Gastrocnemius medialis (tissue), 4 donors: ENCODE measurements at regions not wholly inside any gene's neighbourhood (a gene's known extent, or its start where the extent isn't known, plus 50 kb on each side); places are given as distances from the start of the nearest gene placed in this dataset.

Experiments used
- ATAC-seq, 2 donors: fragments of 150-250 bp; one replicate each; pipeline ENCODE4 v1.9.1; 2016
- DNase-seq, 2 donors: peaks; one replicate each; pipeline ENCODE4 v3.0.0-alpha.2; 2019
- H3K27ac ChIP-seq, 4 donors: fragments of 200-600 bp; sonication (generic); 1 replicate in 1 of 4; 2 replicates in 3 of 4; pipeline ENCODE4 v1.5.1; 2016 to 2018; ENCODE audit warnings: mild to moderate bottlenecking in 2 of 4, moderate library complexity in 1 of 4
- H3K27me3 ChIP-seq, 3 donors: fragments of 200-600 bp; sonication (generic) in 2 of 3; 1 replicate in 1 of 3; 2 replicates in 2 of 3; pipeline versions ENCODE4 v1.5.1 to v1.6.0; 2016 to 2019; ENCODE audit warnings: mild to moderate bottlenecking in 1 of 3, moderate library complexity in 1 of 3
- H3K36me3 ChIP-seq, 2 donors: fragments of 200-600 bp; sonication (generic) in 1 of 2; one replicate each; pipeline ENCODE4 v1.5.1; 2017 to 2018
- H3K4me1 ChIP-seq, 2 donors: fragments of 200-600 bp; sonication (generic) in 1 of 2; one replicate each; pipeline ENCODE4 v1.5.1; 2016 to 2017; ENCODE audit warnings: mild to moderate bottlenecking in 2 of 2
- H3K4me3 ChIP-seq, 4 donors: fragments of 200-600 bp; sonication (generic) in 3 of 4; 1 replicate in 1 of 4; 2 replicates in 3 of 4; pipeline ENCODE4 v1.5.1; 2016 to 2019; ENCODE audit warnings: mild to moderate bottlenecking in 2 of 4
- H3K9me3 ChIP-seq, 3 donors: fragments of 200-600 bp; sonication (generic) in 2 of 3; 1 replicate in 1 of 3; 2 replicates in 2 of 3; pipeline ENCODE4 v1.5.1; 2016 to 2019
- CTCF ChIP-seq, 5 experiments: fragments of 450-650 bp in 3 of 5; fragments of 200-600 bp in 2 of 5; sonication (generic) in 2 of 5; IDR thresholded peaks in 4 of 5; conservative IDR thresholded peaks in 1 of 5; 1 replicate in 4 of 5; 2 replicates in 1 of 5; pipeline ENCODE4 v1.5.1; 2016 to 2019; ENCODE audit warnings: antibody characterized with exemption in 5 of 5, mild to moderate bottlenecking in 3 of 5, moderate library complexity in 3 of 5
- POLR2A ChIP-seq, 2 donors: fragments of 450-650 bp; IDR thresholded peaks; one replicate each; pipeline ENCODE4 v1.6.1; 2017; ENCODE audit warnings: antibody characterized with exemption in 2 of 2, mild to moderate bottlenecking in 2 of 2, moderate library complexity in 2 of 2
- in situ Hi-C, 4 donors: fragments of 200-750 bp; cut with MboI; loops; one replicate each; pipeline versions ENCODE4 v1.15.0 to v1.8.0; 2017; ENCODE audit warnings: low sequenced_read_pairs in 4 of 4
- intact Hi-C: fragments of 100-400 bp; cut with DNase I; formaldehyde crosslinking; loops from one replicate; pipeline ENCODE4 v1.15.1; 2023; ENCODE audit warnings: low total_unique reads

GRCh38 chr13:50419331-50419865, 404.2 kb downstream of the KCNRG start:
- no peaks in the 10 kb centered on the region for H3K36me3 ChIP-seq
- no peak for DNase-seq
- H3K4me1 ChIP-seq = peaks cover 52 to 57% of the 10 kb centered on the region in 2 donors
- H3K27ac ChIP-seq = peak overlapping the region; percentile 74 to 89 (median 82)
- no peak overlapping the region for H3K4me3 ChIP-seq
- no peak for TF ChIP-seq CTCF (IDR thresholded peaks at IDR 0.05 in 4 of 5, conservative IDR thresholded peaks at IDR 0.05 in 1 of 5)
- no peak for TF ChIP-seq POLR2A (IDR thresholded peaks at IDR 0.05)
- H3K9me3 ChIP-seq = no peaks in the 10 kb centered on the region
- intact Hi-C loops (no loop called here), in situ Hi-C loops (no loop called here)
- peak; percentile 54 to 60 for ATAC-seq
- H3K27me3 ChIP-seq = no peaks in the 10 kb centered on the region

GRCh38 chr13:50419896-50420295, 404.7 kb downstream of the KCNRG start:
- intact Hi-C loops = loop anchor here (2.0 kb wide), 1 partner anchor 33 kb away; no protein-coding TSS in a partner anchor
- H3K27me3 ChIP-seq = no peaks in the 10 kb centered on the region
- in situ Hi-C loops = no loop called here
- no peaks in the 10 kb centered on the region for H3K9me3 ChIP-seq
- peak overlapping the region; percentile 74 to 89 (median 82) for H3K27ac ChIP-seq
- H3K4me1 ChIP-seq = peaks cover 57 to 60% of the 10 kb centered on the region in 2 donors
- ATAC-seq = peak in 1 of 2 donors; percentile 15
- H3K36me3 ChIP-seq = no peaks in the 10 kb centered on the region
- TF ChIP-seq CTCF (IDR thresholded peaks at IDR 0.05 in 4 of 5, conservative IDR thresholded peaks at IDR 0.05 in 1 of 5) (no peak), POLR2A (IDR thresholded peaks at IDR 0.05) (no peak)
- DNase-seq = no peak
- peak overlapping the region in 2 of 4 donors; percentile 1 to 24 for H3K4me3 ChIP-seq

- TF ChIP-seq CTCF (IDR thresholded peaks at IDR 0.05 in 4 of 5, conservative IDR thresholded peaks at IDR 0.05 in 1 of 5) (no peak), POLR2A (IDR thresholded peaks at IDR 0.05) (peak; percentile 10 to 17)
- Histone ChIP-seq H3K9me3 (no peaks in the 10 kb centered on the region), H3K27me3 (no peaks in the 10 kb centered on the region), H3K4me1 (peaks cover 57 to 64% of the 10 kb centered on the region in 2 donors), H3K4me3 (no peak overlapping the region), H3K36me3 (no peaks in the 10 kb centered on the region), H3K27ac (peak overlapping the region; percentile 74 to 89 (median 82))
- DNase-seq (no peak), ATAC-seq (peak; percentile 67 to 71)
- in situ Hi-C loops (no loop called here), intact Hi-C loops (loop anchor here (1.0 to 2.0 kb wide), 2 partner anchors 34 to 296 kb away; no protein-coding TSS in a partner anchor)
These were observed 405.7 kb downstream of the KCNRG start for GRCh38 chr13:50420718-50421472.

GRCh38 chr13:50421473-50422130, 406.4 kb downstream of the KCNRG start:
- H3K36me3 ChIP-seq = no peaks in the 10 kb centered on the region
- ATAC-seq (no peak), DNase-seq (no peak)
- TF ChIP-seq CTCF (IDR thresholded peaks at IDR 0.05 in 4 of 5, conservative IDR thresholded peaks at IDR 0.05 in 1 of 5) = no peak
- TF ChIP-seq POLR2A (IDR thresholded peaks at IDR 0.05) = peak in 1 of 2 donors; percentile 1
- H3K27me3 ChIP-seq = no peaks in the 10 kb centered on the region
- peak overlapping the region; percentile 74 to 89 (median 82) for H3K27ac ChIP-seq
- in situ Hi-C loops = no loop called here
- H3K4me3 ChIP-seq = no peak overlapping the region
- H3K9me3 ChIP-seq = no peaks in the 10 kb centered on the region
- peaks cover 57 to 64% of the 10 kb centered on the region in 2 donors for H3K4me1 ChIP-seq
- intact Hi-C loops = loop anchor here (1.0 to 2.0 kb wide), 2 partner anchors 35 to 296 kb away; no protein-coding TSS in a partner anchor
